ENCODE measurements at regions not wholly inside any gene's neighbourhood (a gene's known extent, or its start where the extent isn't known, plus 50 kb on each side); places are given as distances from the start of the nearest gene placed in this dataset.
"Not testable (repeated sequence)": the region's sequence is repeated elsewhere in the genome, so short reads cannot be mapped to it uniquely, and the experiment has no call there.

GRCh38 chr1:47491341-47491753 lies 53.5 kb downstream of the FOXD2 start:
- no peak for DNase-seq (ENCODE audit: low read depth)

DNA sequence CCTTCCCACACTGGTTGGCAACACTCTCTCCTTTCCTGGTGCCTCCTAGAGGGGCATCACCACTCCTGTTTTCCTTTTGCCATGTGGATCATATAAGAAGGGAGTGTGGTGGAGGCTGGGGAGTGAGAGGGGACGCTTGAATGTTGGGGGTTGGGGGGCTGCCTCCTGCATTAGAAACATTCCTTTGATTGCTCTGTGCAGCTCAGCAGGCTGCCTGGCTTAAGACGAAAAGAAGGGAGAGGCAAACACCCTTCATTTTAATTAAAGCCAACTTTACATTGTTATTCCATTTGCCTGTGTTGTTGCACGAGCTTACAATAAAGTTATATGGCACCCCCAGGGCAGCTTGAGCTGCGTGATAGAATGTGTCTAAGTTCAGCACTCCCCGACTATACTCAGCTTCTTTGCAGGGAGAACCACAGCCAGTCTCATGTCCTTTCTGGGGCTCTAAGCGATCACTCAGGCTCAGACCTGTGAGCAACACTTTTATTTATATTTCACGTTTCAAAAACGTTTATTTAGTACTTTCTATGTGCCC lies 57.4 kb downstream of the FOXD2 start:
- DNase-seq (ENCODE audit: low read depth): no peak

DNA sequence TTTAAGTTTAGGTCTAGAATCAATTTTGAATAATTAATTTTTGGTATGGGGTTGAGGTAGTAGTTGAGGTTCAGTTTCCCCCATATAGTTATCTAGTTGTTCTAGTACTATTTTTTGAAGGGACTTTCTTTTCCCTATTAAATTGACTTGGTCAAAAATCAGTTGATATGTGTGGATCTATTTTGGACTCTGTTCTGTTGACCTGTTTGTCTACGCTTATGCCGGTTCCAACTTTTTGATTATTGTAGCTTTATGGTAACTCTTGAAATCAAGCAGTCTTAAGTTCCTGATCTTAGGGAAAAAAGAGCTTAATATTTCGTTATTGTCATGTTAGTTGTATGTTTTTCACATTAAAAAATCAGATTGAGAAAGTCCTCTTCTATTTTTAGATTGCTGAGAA lies 60.7 kb downstream of the FOXD2 start:
- DNase-seq (ENCODE audit: low read depth): no peak

GRCh38 chr1:47501069-47501468 lies 63.2 kb downstream of the FOXD2 start:
- DNase-seq (ENCODE audit: low read depth): no peak

- no peak for DNase-seq (ENCODE audit: low read depth)
Measured at GRCh38 chr1:47502746-47503370, 65.0 kb downstream of the FOXD2 start.

- not testable (repeated sequence) for DNase-seq (ENCODE audit: low read depth)
Measured at GRCh38 chr1:47504840-47505239, 67.0 kb downstream of the FOXD2 start.

- DNase-seq (ENCODE audit: low read depth): no peak
Measured at GRCh38 chr1:47505267-47505666, 67.4 kb downstream of the FOXD2 start.

GRCh38 chr1:47506053-47506452 lies 68.2 kb downstream of the FOXD2 start:
- no peak for DNase-seq (ENCODE audit: low read depth)

- no peak for DNase-seq (ENCODE audit: low read depth)
Measured at GRCh38 chr1:47507144-47507543, 69.3 kb downstream of the FOXD2 start.

- DNase-seq (ENCODE audit: low read depth): no peak
Measured at GRCh38 chr1:47507881-47508701, 70.2 kb downstream of the FOXD2 start.

DNA sequence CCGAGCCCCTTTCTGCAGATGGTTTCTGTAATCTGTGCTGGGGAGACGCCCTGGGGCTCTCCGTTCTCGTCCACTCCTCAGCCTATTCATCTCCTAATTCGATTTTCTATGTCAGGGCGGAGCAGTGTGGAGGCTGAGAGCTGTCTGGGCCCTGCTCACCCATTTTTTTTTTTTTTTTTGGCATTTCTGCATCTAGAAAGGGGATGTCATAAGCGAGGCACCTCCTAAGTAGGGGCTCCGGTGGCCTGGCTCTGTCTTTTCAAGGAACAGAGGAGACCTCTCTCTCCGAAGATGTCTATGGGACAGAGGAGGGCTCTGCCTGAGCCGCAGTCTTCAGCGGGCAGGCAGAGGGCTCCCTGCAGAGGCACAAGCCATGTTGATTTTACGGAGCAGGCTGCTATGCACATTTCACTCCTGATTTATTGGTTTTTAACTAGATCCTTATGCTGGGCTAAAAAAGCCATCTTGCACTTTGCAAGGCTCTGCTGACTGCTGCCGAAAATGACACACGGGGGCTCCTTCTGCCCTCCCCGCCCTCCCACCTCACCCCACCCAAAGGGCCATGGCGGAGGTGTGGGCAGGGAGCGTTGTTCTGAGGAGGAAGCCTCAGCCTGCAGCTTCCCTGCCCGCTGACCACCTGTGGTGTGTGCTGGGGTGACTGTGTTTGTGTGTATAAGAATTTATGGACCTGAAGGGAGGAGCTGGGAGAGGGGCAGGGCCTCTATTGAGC lies 71.0 kb downstream of the FOXD2 start:
- DNase-seq (ENCODE audit: low read depth): peak; percentile 9

DNA sequence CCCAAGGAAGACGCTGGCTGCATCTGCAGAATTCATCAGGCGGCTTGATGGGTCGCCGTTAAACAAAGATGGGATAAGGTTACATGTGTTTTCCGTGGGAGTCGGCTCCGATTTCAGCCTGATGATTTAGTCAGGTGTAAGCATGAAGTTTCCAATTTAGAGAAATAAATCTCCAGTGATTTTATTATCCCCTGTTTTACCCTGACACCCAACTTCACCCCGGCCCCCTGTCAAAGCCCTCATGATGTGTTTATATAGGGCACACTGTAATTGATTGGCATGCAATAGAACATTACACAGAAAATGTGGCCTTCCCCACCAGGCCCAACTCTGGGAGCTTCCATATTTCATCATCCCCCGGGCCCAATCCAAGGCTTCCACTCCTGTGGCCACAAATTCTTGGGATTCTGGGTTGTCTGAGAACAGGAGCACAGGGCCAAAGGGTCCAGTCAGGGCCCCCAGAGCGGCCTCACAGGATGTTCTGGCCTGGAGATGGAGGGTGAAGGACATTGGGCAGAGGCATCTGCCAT lies 72.5 kb downstream of the FOXD2 start:
- no peak for DNase-seq (ENCODE audit: low read depth)

DNA sequence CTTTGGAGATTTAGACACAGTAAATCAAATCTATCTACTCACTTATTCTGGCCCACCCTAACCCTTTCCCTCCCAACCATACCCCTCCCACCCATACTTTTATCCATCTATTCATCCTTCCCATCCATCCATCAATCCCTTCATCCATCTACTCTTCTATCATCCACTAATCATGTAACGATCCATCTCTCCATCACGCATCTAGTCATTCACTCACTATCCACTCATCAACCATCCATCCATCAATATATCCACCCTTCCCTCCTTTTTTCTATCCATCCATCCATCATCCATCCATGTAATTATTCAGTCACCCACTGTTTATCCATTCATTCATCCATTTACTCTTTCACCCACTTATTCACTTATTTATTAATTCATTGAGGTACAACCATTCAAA lies 74.0 kb downstream of the FOXD2 start:
- DNase-seq (ENCODE audit: low read depth): no peak

- DNase-seq (ENCODE audit: low read depth): no peak
Measured at GRCh38 chr1:47513393-47513792, 75.5 kb downstream of the FOXD2 start.

DNA sequence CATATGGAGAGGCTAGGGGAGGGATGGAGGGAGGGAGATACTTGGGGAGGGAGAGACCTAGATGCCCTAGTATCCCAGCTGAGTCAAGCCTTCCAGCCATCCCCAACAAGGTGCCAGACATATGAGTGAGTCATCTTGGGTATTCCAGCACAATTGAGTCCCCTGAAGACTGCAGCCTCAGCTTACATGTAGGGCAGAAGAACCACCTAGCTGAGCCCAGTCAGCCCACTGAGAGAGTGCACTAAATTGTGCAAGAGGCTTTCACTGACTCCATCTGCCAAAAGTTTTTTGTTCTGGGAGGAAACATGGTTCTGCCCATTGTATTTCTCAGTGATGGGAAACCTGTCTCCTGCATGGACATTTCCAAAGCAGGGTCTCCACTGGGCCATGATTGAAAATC lies 76.4 kb downstream of the FOXD2 start:
- no peak for DNase-seq (ENCODE audit: low read depth)

DNA sequence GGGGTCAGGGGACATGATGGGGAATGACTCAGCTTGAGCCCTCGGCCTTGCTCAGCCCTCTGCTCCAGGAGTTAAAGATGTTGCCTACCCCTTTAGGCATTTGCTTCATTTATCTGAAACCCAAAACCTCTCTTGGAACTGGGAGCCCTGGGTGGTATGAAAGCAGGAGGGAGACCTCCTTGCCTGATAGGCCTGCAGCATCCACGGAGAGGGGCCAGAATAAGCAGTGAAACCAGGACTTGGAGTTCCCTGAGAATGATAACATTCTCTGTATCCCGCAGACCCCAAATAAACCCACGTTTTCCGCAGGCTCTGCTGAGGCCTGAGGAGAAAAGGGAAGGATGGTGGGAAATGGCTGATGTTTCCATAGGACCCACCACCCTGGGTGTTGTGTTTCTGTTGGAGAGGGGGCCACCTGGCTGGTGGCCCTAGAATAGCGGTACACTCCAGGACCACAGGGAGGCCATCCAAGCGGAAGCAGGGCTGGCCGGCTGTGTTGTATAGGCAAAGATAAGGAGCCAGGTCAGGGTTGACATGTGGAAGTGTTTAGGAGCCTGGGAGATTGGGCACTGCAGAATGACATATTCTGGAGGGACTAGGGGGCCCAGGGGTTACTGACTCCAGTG lies 77.4 kb downstream of the FOXD2 start:
- DNase-seq (ENCODE audit: low read depth): no peak

GRCh38 chr1:47517946-47518345 lies 80.1 kb downstream of the FOXD2 start:
- no peak for DNase-seq (ENCODE audit: low read depth)

DNA sequence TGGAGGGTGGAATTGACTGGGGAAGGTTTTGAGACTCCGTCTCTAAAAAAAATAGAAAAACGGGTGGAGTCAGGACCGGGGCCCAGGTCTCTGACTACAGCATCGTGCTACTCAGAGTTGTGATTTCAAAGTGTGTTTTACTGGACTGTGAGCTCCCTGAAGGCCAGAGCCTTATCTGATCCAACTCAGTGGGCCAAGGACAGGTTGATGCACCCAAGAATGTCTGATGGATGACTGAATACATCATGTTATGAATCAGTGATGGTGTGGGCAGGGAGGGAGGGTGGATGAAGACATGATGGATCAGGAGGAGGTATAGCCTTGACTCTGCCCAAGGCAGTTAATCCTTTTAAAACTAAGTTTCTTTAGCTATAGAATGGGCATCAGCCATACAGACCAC lies 81.6 kb downstream of the FOXD2 start:
- no peak for DNase-seq (ENCODE audit: low read depth)

DNA sequence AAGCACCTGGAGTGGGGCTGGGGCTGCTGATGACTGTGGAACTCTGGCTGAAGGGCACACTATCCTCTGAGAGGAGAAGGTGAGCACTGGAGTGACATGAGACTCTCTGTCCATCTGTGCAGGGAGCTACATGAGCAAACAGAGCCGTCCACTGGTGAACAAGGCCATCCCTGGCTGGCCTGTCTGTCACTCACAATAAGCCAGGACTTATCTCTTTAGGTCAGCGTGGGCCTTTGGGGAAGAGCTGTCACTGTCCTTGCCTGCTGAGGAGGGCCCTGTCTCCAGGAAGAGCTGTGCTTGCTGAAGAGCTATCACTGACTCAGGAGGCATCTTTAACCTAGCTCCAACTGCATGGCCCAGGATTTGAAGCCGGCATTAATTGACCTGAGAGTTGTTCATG lies 82.1 kb downstream of the FOXD2 start:
- DNase-seq (ENCODE audit: low read depth): no peak

DNA sequence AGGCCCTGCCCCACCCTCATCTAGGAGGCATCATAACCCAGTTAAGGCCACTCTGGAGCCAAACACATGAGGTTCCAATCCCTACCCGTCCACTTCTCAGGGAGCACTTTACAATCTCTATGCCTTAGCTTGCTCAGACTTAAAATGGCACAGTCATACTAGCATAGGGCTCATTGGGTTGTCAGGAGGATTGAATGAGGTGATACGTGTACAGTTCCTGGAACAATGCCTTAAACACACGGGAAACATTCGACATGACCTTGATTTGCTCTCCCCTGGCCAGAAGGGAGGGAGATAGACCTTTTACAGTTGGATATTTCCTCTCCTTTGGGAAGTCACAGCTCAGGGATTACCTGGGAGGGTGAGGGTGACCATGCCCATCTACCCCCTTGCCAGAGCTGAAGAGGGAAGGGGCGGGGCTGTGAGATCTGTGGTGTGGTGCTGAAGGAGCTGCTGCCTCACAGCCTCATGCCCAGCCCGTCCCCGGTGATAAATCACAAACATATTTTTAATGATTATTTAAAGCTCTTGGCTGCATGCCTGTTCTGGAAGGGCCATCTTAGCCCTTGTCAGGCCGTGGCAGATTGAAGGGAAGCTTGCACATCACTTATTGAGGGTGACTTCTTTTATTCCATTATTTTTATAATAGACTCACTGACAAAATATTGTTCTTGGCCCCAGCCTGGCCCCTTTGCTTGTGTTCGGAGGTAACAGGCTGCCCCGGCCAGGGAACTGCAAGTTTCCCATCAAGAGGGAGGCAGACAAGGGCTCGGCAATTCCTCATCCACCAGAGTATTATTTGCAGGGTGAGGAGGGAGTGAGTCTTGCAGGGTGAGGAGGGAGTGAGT lies 83.4 kb downstream of the FOXD2 start:
- DNase-seq (ENCODE audit: low read depth): no peak

All from GM04504 (cell line).